Adrenal gland (tissue), 9 donors: ENCODE measurements at regions not wholly inside any gene's neighbourhood (a gene's known extent, or its start where the extent isn't known, plus 50 kb on each side); places are given as distances from the start of the nearest gene placed in this dataset.

Experiments
- DNase-seq, 7 donors: peaks; one replicate each; pipeline ENCODE4 v3.0.0-alpha.2; 2019 to 2020
- H3K27ac ChIP-seq, 5 donors: fragments of 200-600 bp; sonication (generic) in 4 of 5; 1 replicate in 3 of 5; 2 replicates in 2 of 5; pipeline versions ENCODE4 v1.5.1 to v1.8.0; 2016 to 2020; ENCODE audit warnings: mild to moderate bottlenecking in 1 of 5
- H3K27me3 ChIP-seq: fragments of 200-600 bp; 2 replicates; pipeline ENCODE4 v1.8.0; 2021
- H3K36me3 ChIP-seq, 2 donors: fragments of 200-600 bp; replicated peaks in 1 of 2; 1 replicate in 1 of 2; 2 replicates in 1 of 2; pipeline versions ENCODE4 v1.5.1 to v1.8.0; 2018 to 2022
- H3K4me1 ChIP-seq, 2 donors: fragments of 200-600 bp; replicated peaks in 1 of 2; 1 replicate in 1 of 2; 2 replicates in 1 of 2; pipeline versions ENCODE4 v1.5.1 to v1.8.0; 2018 to 2021
- H3K4me3 ChIP-seq, 4 donors: fragments of 200-600 bp; sonication (generic) in 3 of 4; one replicate each; pipeline ENCODE4 v1.5.1; 2016 to 2018
- H3K9me3 ChIP-seq, 3 donors: fragments of 200-600 bp; sonication (generic) in 1 of 3; replicated peaks in 1 of 3; 1 replicate in 2 of 3; 2 replicates in 1 of 3; pipeline versions ENCODE4 v1.5.1 to v1.8.0; 2016 to 2021
- POLR2A ChIP-seq, 2 donors: fragments of 450-650 bp; IDR thresholded peaks; one replicate each; pipeline ENCODE4 v1.6.1; 2017; ENCODE audit warnings: antibody characterized with exemption in 2 of 2, mild to moderate bottlenecking in 2 of 2, moderate library complexity in 1 of 2
- WGBS, 4 donors: extraction: QIAGEN DNeasy Blood & Tissue Kit in 2 of 4; methylation state at CpG; one replicate each; pipeline versions ENCODE4 v1.1.5 to v1.1.7; 2013 to 2017; 5-methylcytosine and 5-hydroxymethylcytosine counted together
- intact Hi-C, 2 donors: fragments of 100-400 bp; cut with DNase I; formaldehyde crosslinking; loops; one replicate each; pipeline versions ENCODE4 v1.14.1 to v1.15.0; 2022 to 2023
- TF ChIP-seq, protein P1 (sequence below), 6 experiments: fragments of 450-650 bp in 4 of 6; fragments of 200-600 bp in 2 of 6; sonication (generic) in 1 of 6; IDR thresholded peaks; 1 replicate in 5 of 6; 2 replicates in 1 of 6; pipeline versions ENCODE4 v1.5.1 to v1.8.0; 2016 to 2021; ENCODE audit warnings: antibody characterized with exemption in 6 of 6, mild to moderate bottlenecking in 2 of 6, moderate library complexity in 1 of 6
- donor health status: healthy with polysubstance abuse.
- donor health status: Bipolar disorder and iron deficiency.
- donor health status: DM: yes; HTN: yes; CAD: no.
- donor health status: DM: no; HTN: no; CAD: no.
- donor health status: DM: no; HTN: no; CAD: no.

- H3K27me3 ChIP-seq = no peaks in the 10 kb centered on the region
- intact Hi-C loops = no loop called here
- H3K27ac ChIP-seq = no peak overlapping the region
- TF ChIP-seq, protein P1, sequence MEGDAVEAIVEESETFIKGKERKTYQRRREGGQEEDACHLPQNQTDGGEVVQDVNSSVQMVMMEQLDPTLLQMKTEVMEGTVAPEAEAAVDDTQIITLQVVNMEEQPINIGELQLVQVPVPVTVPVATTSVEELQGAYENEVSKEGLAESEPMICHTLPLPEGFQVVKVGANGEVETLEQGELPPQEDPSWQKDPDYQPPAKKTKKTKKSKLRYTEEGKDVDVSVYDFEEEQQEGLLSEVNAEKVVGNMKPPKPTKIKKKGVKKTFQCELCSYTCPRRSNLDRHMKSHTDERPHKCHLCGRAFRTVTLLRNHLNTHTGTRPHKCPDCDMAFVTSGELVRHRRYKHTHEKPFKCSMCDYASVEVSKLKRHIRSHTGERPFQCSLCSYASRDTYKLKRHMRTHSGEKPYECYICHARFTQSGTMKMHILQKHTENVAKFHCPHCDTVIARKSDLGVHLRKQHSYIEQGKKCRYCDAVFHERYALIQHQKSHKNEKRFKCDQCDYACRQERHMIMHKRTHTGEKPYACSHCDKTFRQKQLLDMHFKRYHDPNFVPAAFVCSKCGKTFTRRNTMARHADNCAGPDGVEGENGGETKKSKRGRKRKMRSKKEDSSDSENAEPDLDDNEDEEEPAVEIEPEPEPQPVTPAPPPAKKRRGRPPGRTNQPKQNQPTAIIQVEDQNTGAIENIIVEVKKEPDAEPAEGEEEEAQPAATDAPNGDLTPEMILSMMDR (IDR thresholded peaks at IDR 0.05) = no peak
- TF ChIP-seq POLR2A (IDR thresholded peaks at IDR 0.05) = no peak
- no peaks in the 10 kb centered on the region for H3K4me1 ChIP-seq
- H3K9me3 ChIP-seq = no peaks in the 10 kb centered on the region
- H3K4me3 ChIP-seq = no peak overlapping the region
- WGBS, 4 donors = 39 to 47% (median 41%) methylated on average over 3 of the region's 3 CpGs
- no peaks in the 10 kb centered on the region for H3K36me3 ChIP-seq
- DNase-seq = no peak
Measured at GRCh38 chr13:91270031-91270430, 77.5 kb upstream of the MIR17HG start.

- WGBS, 4 donors = 85 to 95% (median 89%) methylated on average over 9 of the region's 9 CpGs
- H3K27ac ChIP-seq = no peak overlapping the region
- no peak for DNase-seq
- no peak overlapping the region for H3K4me3 ChIP-seq
- no peaks in the 10 kb centered on the region for H3K27me3 ChIP-seq
- H3K9me3 ChIP-seq = no peaks in the 10 kb centered on the region
- H3K36me3 ChIP-seq = no peaks in the 10 kb centered on the region
- TF ChIP-seq POLR2A (IDR thresholded peaks at IDR 0.05) = no peak
- H3K4me1 ChIP-seq = no peaks in the 10 kb centered on the region
- intact Hi-C loops = no loop called here
Measured at GRCh38 chr13:91272235-91272777, 75.2 kb upstream of the MIR17HG start.

GRCh38 chr13:91273675-91274074 lies 73.8 kb upstream of the MIR17HG start:
- TF ChIP-seq POLR2A (IDR thresholded peaks at IDR 0.05) = no peak
- TF ChIP-seq, protein P1 (IDR thresholded peaks at IDR 0.05) = no peak
- Histone ChIP-seq H3K27ac (no peak overlapping the region), H3K27me3 (no peaks in the 10 kb centered on the region), H3K4me1 (no peaks in the 10 kb centered on the region), H3K9me3 (no peaks in the 10 kb centered on the region), H3K4me3 (no peak overlapping the region), H3K36me3 (no peaks in the 10 kb centered on the region)
- DNase-seq = no peak
- intact Hi-C loops = no loop called here
- WGBS, 4 donors = 50 to 69% (median 56%) methylated on average over 3 of the region's 3 CpGs

- no peak overlapping the region for H3K4me3 ChIP-seq
- no peak for DNase-seq
- no peak for TF ChIP-seq POLR2A (IDR thresholded peaks at IDR 0.05)
- TF ChIP-seq, protein P1 (IDR thresholded peaks at IDR 0.05) = no peak
- no peaks in the 10 kb centered on the region for H3K4me1 ChIP-seq
- WGBS, 4 donors = 61 to 82% (median 73%) methylated on average over 5 of the region's 5 CpGs
- H3K27me3 ChIP-seq = no peaks in the 10 kb centered on the region
- no peaks in the 10 kb centered on the region for H3K9me3 ChIP-seq
- intact Hi-C loops = no loop called here
- H3K27ac ChIP-seq = no peak overlapping the region
- H3K36me3 ChIP-seq = no peaks in the 10 kb centered on the region
Measured at GRCh38 chr13:91277013-91277676, 70.3 kb upstream of the MIR17HG start.

- 42 to 74% (median 65%) methylated on average over 3 of the region's 3 CpGs for WGBS, 4 donors
- Histone ChIP-seq H3K36me3 (no peaks in the 10 kb centered on the region), H3K4me3 (no peak overlapping the region), H3K4me1 (no peaks in the 10 kb centered on the region), H3K27ac (no peak overlapping the region), H3K9me3 (no peaks in the 10 kb centered on the region), H3K27me3 (no peaks in the 10 kb centered on the region)
- DNase-seq = no peak
- TF ChIP-seq POLR2A (IDR thresholded peaks at IDR 0.05) = no peak
- TF ChIP-seq, protein P1 (IDR thresholded peaks at IDR 0.05) = no peak
- intact Hi-C loops = no loop called here
Measured at GRCh38 chr13:91278291-91278690, 69.2 kb upstream of the MIR17HG start.
